ENCODE measurements at regions not wholly inside any gene's neighbourhood (a gene's known extent, or its start where the extent isn't known, plus 50 kb on each side); places are given as distances from the start of the nearest gene placed in this dataset.

GRCh38 chrX:1124531-1124930, 87.9 kb downstream of the CRLF2 start:
- TF ChIP-seq, protein P1, sequence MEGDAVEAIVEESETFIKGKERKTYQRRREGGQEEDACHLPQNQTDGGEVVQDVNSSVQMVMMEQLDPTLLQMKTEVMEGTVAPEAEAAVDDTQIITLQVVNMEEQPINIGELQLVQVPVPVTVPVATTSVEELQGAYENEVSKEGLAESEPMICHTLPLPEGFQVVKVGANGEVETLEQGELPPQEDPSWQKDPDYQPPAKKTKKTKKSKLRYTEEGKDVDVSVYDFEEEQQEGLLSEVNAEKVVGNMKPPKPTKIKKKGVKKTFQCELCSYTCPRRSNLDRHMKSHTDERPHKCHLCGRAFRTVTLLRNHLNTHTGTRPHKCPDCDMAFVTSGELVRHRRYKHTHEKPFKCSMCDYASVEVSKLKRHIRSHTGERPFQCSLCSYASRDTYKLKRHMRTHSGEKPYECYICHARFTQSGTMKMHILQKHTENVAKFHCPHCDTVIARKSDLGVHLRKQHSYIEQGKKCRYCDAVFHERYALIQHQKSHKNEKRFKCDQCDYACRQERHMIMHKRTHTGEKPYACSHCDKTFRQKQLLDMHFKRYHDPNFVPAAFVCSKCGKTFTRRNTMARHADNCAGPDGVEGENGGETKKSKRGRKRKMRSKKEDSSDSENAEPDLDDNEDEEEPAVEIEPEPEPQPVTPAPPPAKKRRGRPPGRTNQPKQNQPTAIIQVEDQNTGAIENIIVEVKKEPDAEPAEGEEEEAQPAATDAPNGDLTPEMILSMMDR (IDR thresholded peaks at IDR 0.05; ENCODE audit: low read depth, low read length, poor library complexity, severe bottlenecking) = no peak
- TF ChIP-seq EZH2phosphoT487 (IDR thresholded peaks at IDR 0.05; ENCODE audit: borderline replicate concordance, low read length) = no peak

Measured in DOHH2 (cell line).